ENCODE measurements at regions not wholly inside any gene's neighbourhood (a gene's known extent, or its start where the extent isn't known, plus 50 kb on each side); places are given as distances from the start of the nearest gene placed in this dataset.

DNA sequence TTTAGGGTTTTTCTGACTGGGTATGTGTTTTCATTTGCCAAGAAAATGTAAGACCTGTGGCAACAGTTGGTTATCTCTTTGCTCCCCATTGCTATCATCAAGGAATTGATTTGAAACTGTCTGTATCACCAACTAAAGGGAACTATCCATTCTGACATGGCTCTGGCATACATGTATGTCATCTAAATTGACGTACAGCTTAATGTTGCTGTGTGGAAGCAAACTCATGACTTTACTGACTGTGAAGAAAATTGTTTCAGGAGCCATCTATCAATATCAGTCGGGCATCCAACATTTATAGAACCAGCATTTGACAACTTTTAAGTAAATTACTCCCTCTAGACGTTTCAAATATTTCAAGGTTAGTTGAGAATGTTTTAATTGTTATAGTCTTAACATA lies 555.8 kb upstream of the EPHA7 start:
- no peak for DNase-seq (ENCODE audit: low read depth in 4 of 4, low spot score in 3 of 4)

DNA sequence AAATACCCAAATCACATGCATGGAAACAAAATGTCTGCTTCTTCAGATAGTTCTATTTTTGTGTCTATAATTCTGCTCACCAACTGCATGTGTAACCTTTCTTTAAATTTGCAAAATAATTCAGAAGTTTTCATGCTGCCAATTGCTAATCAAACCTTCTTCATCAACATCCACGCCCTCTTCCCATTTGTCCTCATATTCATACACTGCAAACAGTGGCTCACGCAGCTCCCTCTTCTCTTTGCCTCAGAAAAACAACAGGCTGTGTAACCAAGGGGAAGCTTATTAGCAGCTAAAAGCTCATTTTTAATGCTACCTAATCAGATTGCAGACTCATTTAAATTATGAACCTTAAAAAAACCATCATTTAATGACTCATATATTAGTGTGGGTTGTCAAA lies 555.0 kb upstream of the EPHA7 start:
- DNase-seq (ENCODE audit: low read depth in 4 of 4, low spot score in 3 of 4), result no peak

GRCh38 chr6:93972791-93973190 lies 553.4 kb upstream of the EPHA7 start:
- DNase-seq (ENCODE audit: low read depth in 4 of 4, low spot score in 3 of 4), result no peak

GRCh38 chr6:93970684-93971083 lies 551.3 kb upstream of the EPHA7 start:
- no peak for DNase-seq (ENCODE audit: low read depth in 4 of 4, low spot score in 3 of 4)

- DNase-seq (ENCODE audit: low read depth in 4 of 4, low spot score in 3 of 4), result no peak
Observed at GRCh38 chr6:93968126-93968525, 548.8 kb upstream of the EPHA7 start.

DNA sequence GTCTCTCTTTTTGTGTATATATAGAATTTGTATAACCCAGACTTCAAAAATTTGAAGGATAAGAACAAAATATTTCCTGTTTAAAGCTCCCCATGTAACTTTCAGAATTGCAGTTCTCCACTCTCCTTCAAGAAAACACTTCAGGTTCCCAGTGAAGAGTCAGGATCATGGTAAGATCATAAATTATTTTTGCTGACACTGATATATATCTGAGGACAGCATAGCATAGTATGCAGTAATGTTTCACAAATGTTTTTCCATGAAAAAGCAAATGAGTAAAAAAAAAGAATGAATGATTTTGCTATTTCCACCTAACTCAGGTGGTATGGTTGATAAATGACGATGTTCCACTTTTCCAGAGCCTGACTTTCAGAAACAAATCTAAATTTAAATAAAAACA lies 545.6 kb upstream of the EPHA7 start:
- DNase-seq (ENCODE audit: low read depth in 4 of 4, low spot score in 3 of 4), result no peak

GRCh38 chr6:93964321-93964720 lies 545.0 kb upstream of the EPHA7 start:
- no peak for DNase-seq (ENCODE audit: low read depth in 4 of 4, low spot score in 3 of 4)

- no peak for DNase-seq (ENCODE audit: low read depth in 4 of 4, low spot score in 3 of 4)
Observed at GRCh38 chr6:93962566-93962965, 543.2 kb upstream of the EPHA7 start.

- no peak for DNase-seq (ENCODE audit: low read depth in 4 of 4, low spot score in 3 of 4)
Observed at GRCh38 chr6:93954584-93954983, 535.2 kb upstream of the EPHA7 start.

DNA sequence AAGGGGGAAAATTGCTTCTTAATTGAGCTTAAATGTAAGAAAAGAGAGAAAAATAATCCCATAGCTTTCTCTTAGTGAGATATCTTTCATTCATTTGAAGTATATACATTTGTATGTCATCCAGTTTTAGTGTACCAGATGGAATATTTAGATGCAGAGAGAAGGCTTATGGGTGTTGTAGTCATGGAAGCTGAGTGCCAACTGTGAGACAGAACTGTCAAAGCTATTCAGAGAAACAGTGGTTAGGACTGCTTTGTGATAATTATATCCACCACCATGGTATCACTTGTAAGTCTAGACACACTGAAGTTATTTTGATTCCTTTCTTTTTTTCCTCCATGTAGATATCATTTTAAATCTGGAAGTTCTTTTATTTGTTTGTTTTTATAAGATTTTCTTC lies 524.3 kb upstream of the EPHA7 start:
- DNase-seq (ENCODE audit: low read depth in 4 of 4, low spot score in 3 of 4), result no peak

GRCh38 chr6:93940381-93940780 lies 521.0 kb upstream of the EPHA7 start:
- no peak for DNase-seq (ENCODE audit: low read depth in 4 of 4, low spot score in 3 of 4)

GRCh38 chr6:93932175-93932574 lies 512.8 kb upstream of the EPHA7 start:
- no peak for DNase-seq (ENCODE audit: low read depth in 4 of 4, low spot score in 3 of 4)

- DNase-seq (ENCODE audit: low read depth in 4 of 4, low spot score in 3 of 4), result no peak
Observed at GRCh38 chr6:93927731-93928130, 508.4 kb upstream of the EPHA7 start.

DNA sequence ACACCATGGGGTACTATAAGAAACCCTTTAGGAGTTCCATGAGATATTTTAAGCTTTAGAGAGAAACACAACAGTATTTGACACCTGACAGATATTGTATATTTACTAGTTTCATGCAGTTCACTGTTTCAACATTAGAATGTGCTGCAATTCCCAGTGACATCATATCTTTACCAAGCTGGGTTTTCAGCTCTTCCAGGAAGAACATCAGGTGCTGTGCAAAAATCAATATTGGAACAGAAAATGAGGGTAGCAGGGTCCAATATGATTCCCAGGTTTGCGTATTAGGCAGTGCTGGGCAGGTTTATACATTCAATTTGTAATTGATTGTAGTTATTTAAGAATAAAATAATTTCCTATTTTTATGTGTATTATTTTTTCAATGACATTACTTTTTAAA lies 500.0 kb upstream of the EPHA7 start:
- DNase-seq (ENCODE audit: low read depth in 4 of 4, low spot score in 3 of 4), result no peak

DNA sequence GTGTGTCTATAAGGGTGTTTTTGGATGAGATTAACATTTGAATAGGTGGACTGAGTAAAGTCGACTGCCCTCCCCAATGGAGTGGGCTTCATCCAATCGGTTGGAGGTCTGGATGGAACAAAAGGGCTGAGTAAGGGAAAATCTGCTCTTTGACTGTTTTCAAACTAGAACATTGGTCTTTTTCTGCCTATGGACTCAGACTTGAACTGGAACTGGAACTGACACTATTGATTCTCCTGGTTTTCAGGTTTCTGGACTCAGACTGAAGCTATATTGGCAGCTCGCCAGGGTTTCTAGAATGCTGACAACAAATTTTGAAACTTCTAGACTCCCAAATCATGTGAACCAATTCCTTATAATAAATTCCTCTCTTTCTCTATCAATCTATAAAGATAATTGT lies 498.9 kb upstream of the EPHA7 start:
- DNase-seq (ENCODE audit: low read depth in 4 of 4, low spot score in 3 of 4), result no peak

GRCh38 chr6:93917216-93917615 lies 497.9 kb upstream of the EPHA7 start:
- DNase-seq (ENCODE audit: low read depth in 4 of 4, low spot score in 3 of 4), result no peak

- no peak for DNase-seq (ENCODE audit: low read depth in 4 of 4, low spot score in 3 of 4)
Observed at GRCh38 chr6:93916716-93917115, 497.4 kb upstream of the EPHA7 start.

DNA sequence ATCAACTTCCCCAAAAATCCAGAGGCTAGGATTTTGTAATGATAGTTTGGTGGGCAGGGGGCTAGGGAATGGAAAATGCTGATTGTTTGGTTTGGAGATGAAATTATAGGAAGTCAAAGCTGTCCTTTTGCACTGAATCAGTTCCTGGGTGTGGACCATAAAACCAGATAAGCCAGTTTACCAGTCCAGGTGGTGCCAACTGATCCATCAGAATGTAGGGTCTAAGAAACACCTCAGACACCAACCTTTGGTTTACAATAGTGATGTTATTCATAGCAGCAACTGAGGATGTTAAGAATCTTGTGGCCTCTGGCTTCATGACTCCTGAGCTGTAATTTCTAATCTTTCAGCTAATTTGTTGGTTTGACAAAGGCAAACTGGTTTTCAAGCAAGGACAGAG lies 496.6 kb upstream of the EPHA7 start:
- DNase-seq (ENCODE audit: low read depth in 4 of 4, low spot score in 3 of 4), result no peak

GRCh38 chr6:93902517-93902916 lies 483.2 kb upstream of the EPHA7 start:
- no peak for DNase-seq (ENCODE audit: low read depth in 4 of 4, low spot score in 3 of 4)

DNA sequence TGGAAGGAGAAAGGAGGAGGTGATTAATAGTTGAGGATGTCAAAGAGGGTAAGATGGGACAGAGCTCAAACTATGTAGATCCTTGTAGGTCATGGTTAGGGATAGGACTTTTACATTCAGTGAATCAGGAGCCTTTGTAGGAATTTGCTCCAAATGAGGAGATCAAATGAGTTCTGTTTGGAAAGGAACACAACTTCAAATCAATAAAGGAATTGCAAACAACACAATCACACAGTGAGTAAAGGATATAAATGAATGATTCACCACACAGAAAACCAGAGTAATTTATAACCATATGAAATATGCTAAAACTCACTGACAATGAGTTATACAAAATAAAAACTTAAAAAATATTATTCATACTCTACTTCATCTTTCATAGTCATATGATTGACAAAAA lies 480.8 kb upstream of the EPHA7 start:
- no peak for DNase-seq (ENCODE audit: low read depth in 4 of 4, low spot score in 3 of 4)

DNA sequence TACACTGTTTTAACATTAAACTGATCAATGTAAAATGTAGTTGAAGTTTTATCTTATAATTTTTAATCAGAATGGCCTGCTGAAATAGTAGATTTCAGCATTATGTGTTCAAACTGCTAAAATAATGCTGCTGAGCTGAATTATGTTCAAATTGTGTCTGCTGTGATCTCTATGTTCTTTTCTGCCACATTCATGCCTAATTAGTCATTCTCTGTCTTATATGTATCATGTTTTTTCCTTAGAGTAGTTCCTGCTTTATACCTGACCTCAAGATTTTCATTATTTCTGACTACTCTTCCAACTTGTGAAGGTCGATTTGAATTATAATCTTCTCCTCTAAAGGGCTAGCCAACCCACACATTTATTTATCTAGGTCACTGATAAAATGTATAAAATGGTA lies 476.7 kb upstream of the EPHA7 start:
- DNase-seq (ENCODE audit: low read depth in 4 of 4, low spot score in 3 of 4), result no peak

GRCh38 chr6:93894521-93894920 lies 475.2 kb upstream of the EPHA7 start:
- DNase-seq (ENCODE audit: low read depth in 4 of 4, low spot score in 3 of 4), result no peak

- no peak for DNase-seq (ENCODE audit: low read depth in 4 of 4, low spot score in 3 of 4)
Observed at GRCh38 chr6:93889713-93890112, 470.4 kb upstream of the EPHA7 start.

GRCh38 chr6:93886416-93886815 lies 467.1 kb upstream of the EPHA7 start:
- no peak for DNase-seq (ENCODE audit: low read depth in 4 of 4, low spot score in 3 of 4)

All from left renal pelvis (tissue), 4 donors.